ENCODE measurements at regions not wholly inside any gene's neighbourhood (a gene's known extent, or its start where the extent isn't known, plus 50 kb on each side); places are given as distances from the start of the nearest gene placed in this dataset.

DNA sequence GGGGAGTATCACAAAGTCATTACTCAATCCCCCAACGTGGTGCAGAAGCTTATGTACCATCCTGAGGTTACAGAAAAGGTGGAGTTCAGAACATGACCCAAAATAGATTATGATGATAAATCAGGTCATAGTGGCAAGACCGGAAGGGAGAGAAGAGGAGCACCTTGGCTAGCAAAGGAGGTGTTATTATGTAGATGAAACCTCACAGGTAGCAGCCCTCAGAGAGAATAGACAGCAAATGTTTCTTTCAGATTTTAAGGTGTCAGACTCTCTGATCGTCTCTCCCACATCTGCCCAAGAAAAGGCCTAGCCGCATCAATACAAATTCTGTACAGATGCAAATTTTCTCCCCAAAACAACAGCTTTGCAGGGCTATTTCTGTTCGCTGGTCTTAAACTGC lies 88.3 kb upstream of the SEMA3D start:
- no peaks in the 10 kb centered on the region for H3K36me3 ChIP-seq (ENCODE audit: insufficient read depth, low read length)
- no peak overlapping the region for H3K4me3 ChIP-seq (ENCODE audit: low read length, poor library complexity, severe bottlenecking)
- no peaks in the 10 kb centered on the region for H3K79me2 ChIP-seq (ENCODE audit: insufficient read depth, low read length)
- H3K4me2 ChIP-seq (ENCODE audit: low read depth, low read length, poor library complexity, severe bottlenecking): no peak overlapping the region
- H4K20me1 ChIP-seq (ENCODE audit: insufficient read depth, low read length, poor library complexity, severe bottlenecking): no peaks in the 10 kb centered on the region
- TF ChIP-seq EZH2phosphoT487 (IDR thresholded peaks at IDR 0.05; ENCODE audit: borderline replicate concordance): no peak
- TF ChIP-seq, protein P1, sequence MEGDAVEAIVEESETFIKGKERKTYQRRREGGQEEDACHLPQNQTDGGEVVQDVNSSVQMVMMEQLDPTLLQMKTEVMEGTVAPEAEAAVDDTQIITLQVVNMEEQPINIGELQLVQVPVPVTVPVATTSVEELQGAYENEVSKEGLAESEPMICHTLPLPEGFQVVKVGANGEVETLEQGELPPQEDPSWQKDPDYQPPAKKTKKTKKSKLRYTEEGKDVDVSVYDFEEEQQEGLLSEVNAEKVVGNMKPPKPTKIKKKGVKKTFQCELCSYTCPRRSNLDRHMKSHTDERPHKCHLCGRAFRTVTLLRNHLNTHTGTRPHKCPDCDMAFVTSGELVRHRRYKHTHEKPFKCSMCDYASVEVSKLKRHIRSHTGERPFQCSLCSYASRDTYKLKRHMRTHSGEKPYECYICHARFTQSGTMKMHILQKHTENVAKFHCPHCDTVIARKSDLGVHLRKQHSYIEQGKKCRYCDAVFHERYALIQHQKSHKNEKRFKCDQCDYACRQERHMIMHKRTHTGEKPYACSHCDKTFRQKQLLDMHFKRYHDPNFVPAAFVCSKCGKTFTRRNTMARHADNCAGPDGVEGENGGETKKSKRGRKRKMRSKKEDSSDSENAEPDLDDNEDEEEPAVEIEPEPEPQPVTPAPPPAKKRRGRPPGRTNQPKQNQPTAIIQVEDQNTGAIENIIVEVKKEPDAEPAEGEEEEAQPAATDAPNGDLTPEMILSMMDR (conservative IDR thresholded peaks at IDR 0.05; ENCODE audit: low read length): no peak
- no peak overlapping the region for H3K9ac ChIP-seq (ENCODE audit: low read depth, low read length, poor library complexity, severe bottlenecking)
- H3K9me3 ChIP-seq (ENCODE audit: insufficient read depth, low read depth, low read length): no peaks in the 10 kb centered on the region
- no peaks in the 10 kb centered on the region for H3K4me1 ChIP-seq (ENCODE audit: insufficient read depth, low read length, poor library complexity, severe bottlenecking)
- no peaks in the 10 kb centered on the region for H3F3A ChIP-seq (ENCODE audit: low read depth)
- H2AFZ ChIP-seq (ENCODE audit: low read length): no peak overlapping the region
- H3K9me2 ChIP-seq (replicated peaks; ENCODE audit: low read depth, low read length): no peaks in the 10 kb centered on the region
- no peaks in the 10 kb centered on the region for H3K27me3 ChIP-seq (ENCODE audit: insufficient read depth, low read length, poor library complexity, severe bottlenecking)

DNA sequence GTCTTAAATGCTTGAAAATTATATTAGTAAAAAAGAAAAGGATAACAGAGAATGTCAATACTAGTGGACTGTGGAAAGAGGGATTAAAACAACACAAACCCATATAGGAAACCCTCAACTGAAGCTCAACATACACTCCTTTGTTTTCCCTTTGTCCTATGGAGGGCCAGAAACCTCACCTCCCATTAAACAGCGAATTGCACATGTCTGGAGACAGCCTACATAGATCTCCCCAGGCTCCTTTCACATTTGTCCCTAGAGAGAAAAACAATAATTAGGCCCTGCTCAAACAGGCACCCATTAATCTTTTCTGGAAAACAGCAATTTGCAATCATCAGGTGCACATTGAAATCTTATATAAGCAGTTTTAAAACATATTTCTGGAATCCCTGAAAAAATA lies 87.6 kb upstream of the SEMA3D start:
- H4K20me1 ChIP-seq (ENCODE audit: insufficient read depth, low read length, poor library complexity, severe bottlenecking): no peaks in the 10 kb centered on the region
- H3K9me2 ChIP-seq (replicated peaks; ENCODE audit: low read depth, low read length): no peaks in the 10 kb centered on the region

DNA sequence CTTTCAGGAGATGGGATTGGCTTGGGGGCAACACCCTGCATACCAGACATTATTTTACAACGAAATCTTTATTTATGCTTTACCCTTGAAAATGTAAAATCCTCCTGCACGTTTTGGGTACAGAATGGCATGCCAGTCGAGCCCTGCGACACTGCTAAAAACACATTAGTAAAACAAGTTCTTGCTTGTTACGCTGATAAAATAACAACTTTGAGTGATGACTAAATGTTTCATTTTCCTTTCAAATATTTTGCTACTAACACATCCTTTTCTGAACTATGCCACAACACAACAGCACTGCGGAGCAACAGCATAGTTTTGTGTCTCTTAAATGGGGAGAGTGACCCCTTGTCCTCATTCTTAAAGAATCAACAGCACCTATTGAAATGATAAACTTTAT lies 76.0 kb upstream of the SEMA3D start:
- no peaks in the 10 kb centered on the region for H3F3A ChIP-seq (ENCODE audit: low read depth)
- no peaks in the 10 kb centered on the region for H3K9me2 ChIP-seq (replicated peaks; ENCODE audit: low read depth, low read length)
- H3K4me3 ChIP-seq (ENCODE audit: low read length, poor library complexity, severe bottlenecking): no peak overlapping the region
- no peaks in the 10 kb centered on the region for H3K36me3 ChIP-seq (ENCODE audit: insufficient read depth, low read length)
- no peak overlapping the region for H2AFZ ChIP-seq (ENCODE audit: low read length)
- no peaks in the 10 kb centered on the region for H4K20me1 ChIP-seq (ENCODE audit: insufficient read depth, low read length, poor library complexity, severe bottlenecking)
- H3K9me3 ChIP-seq (ENCODE audit: insufficient read depth, low read depth, low read length): no peaks in the 10 kb centered on the region
- H3K4me1 ChIP-seq (ENCODE audit: insufficient read depth, low read length, poor library complexity, severe bottlenecking): no peaks in the 10 kb centered on the region
- no peaks in the 10 kb centered on the region for H3K27me3 ChIP-seq (ENCODE audit: insufficient read depth, low read length, poor library complexity, severe bottlenecking)
- no peak overlapping the region for H3K4me2 ChIP-seq (ENCODE audit: low read depth, low read length, poor library complexity, severe bottlenecking)
- TF ChIP-seq, protein P1 (conservative IDR thresholded peaks at IDR 0.05; ENCODE audit: low read length): no peak
- TF ChIP-seq EZH2phosphoT487 (IDR thresholded peaks at IDR 0.05; ENCODE audit: borderline replicate concordance): no peak
- no peaks in the 10 kb centered on the region for H3K79me2 ChIP-seq (ENCODE audit: insufficient read depth, low read length)
- H3K9ac ChIP-seq (ENCODE audit: low read depth, low read length, poor library complexity, severe bottlenecking): no peak overlapping the region

More for the DNA sequence above, 87.6 kb upstream of the SEMA3D start:
- H3K27me3 ChIP-seq (ENCODE audit: insufficient read depth, low read length, poor library complexity, severe bottlenecking): no peaks in the 10 kb centered on the region
- H3K4me2 ChIP-seq (ENCODE audit: low read depth, low read length, poor library complexity, severe bottlenecking): no peak overlapping the region
- TF ChIP-seq EZH2phosphoT487 (IDR thresholded peaks at IDR 0.05; ENCODE audit: borderline replicate concordance): no peak
- TF ChIP-seq, protein P1 (conservative IDR thresholded peaks at IDR 0.05; ENCODE audit: low read length): no peak
- no peaks in the 10 kb centered on the region for H3K36me3 ChIP-seq (ENCODE audit: insufficient read depth, low read length)
- H3K9me3 ChIP-seq (ENCODE audit: insufficient read depth, low read depth, low read length): no peaks in the 10 kb centered on the region
- H3K9ac ChIP-seq (ENCODE audit: low read depth, low read length, poor library complexity, severe bottlenecking): no peak overlapping the region
- no peaks in the 10 kb centered on the region for H3F3A ChIP-seq (ENCODE audit: low read depth)
- H3K79me2 ChIP-seq (ENCODE audit: insufficient read depth, low read length): no peaks in the 10 kb centered on the region
- no peak overlapping the region for H3K4me3 ChIP-seq (ENCODE audit: low read length, poor library complexity, severe bottlenecking)
- no peaks in the 10 kb centered on the region for H3K4me1 ChIP-seq (ENCODE audit: insufficient read depth, low read length, poor library complexity, severe bottlenecking)
- no peak overlapping the region for H2AFZ ChIP-seq (ENCODE audit: low read length)

Data from Loucy (cell line).